COLO668 (cell line): ENCODE measurements at regions not wholly inside any gene's neighbourhood (a gene's known extent, or its start where the extent isn't known, plus 50 kb on each side); places are given as distances from the start of the nearest gene placed in this dataset.
A peak's percentile ranks its signal among the peaks of the same experiment; 100 is the strongest.

Experiments used
- DNase-seq: peaks from one replicate; lab custom pipeline; 2025; ENCODE audit not compliant: unreplicated experiment; lab: John Stamatoyannopoulos, UW

DNA sequence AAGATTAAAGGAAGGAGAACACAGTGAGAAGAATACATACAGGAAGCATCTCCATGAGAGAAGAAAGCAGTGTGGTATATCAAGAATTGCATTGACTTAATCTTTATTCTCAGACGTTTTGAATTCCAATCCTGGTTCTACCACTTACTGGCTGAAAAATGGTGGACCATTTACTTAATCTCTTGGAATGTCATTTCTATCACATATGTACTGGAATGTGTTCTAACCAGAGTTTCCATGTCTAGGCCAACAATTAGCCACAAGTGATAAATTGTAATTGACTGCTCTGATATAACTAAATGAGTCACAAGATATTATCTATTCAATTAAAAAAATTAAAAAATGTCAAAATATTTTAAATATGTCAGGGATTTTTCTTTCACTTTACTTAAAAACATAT, 626.1 kb downstream of the PTPRC start:
- DNase-seq = no peak

DNA sequence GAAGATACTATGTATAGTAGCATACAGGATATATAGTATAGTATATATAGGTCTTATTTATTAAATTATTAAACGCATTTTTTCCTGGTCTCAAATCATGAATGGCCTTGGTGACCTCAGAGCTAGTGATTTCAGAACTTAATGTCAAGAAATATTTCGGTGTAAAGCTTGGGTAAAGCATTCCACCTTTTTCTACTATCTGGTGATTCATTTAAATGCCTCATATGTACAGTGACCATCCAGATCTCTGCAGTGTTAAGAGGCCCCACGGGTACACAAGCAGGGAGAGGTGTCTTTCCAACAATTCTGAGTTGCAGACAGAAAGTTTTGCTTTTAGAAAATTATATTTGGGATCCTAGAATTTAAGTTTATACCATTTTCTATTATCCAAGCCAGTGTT, 626.5 kb downstream of the PTPRC start:
- no peak for DNase-seq

DNA sequence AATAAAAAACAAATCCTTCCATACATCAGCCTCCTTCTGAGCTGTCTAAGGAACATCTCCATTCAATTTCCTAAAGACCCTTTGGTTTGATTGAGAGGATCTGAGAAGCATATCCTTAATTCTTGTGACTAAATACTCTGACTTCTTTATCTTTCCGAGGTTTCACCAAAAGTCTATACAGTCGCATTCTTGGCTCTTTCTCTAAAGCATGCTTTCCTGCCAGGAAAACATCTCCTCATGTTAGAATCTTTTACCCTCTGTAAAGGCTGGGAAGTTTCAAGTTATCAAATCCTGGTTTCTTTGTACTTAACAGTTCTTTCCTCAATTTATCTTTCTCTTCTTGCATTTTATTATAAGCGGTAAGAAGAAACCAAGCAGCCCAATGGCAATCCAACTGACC, 630.4 kb downstream of the PTPRC start:
- DNase-seq = no peak

DNA sequence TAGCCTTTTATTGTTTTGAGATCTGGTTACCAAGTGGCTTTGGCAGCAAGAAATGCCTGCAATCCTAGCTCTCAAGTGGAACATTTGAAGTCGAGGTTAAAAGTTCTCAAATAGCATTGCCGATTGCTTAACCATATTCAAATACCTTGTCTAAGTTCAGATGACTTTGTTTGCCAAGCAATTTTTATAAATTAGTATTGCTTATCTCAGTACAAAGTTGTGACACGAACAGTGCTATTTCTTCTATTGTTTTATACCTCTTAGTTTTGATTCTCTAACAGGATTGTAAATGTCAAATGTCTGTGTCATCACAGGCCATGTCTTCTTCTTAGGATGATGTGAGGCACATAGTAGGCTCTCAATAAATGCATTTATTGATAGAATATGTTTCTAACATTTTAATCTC, 633.3 kb downstream of the PTPRC start:
- no peak for DNase-seq

DNA sequence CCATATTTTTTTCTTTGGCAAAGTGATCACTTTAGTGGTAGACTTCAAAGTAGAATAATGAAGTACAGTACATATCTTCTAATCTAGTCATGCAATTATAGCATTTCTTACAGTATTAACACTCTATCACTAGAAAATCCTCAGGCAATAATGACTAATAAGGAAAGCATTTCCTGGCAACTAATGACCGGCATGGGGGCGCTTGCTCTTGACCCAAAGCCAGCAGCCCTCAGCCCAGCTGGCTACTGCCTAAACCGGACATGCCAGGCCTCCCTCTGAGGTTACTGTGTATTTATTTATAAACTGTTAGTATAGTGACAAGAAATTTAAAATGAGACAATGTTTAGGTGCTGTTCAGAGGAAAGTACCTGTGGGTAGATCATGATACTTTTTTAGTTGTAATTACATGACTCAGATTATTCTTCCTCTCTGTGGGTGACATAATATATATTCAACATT, 633.8 kb downstream of the PTPRC start:
- no peak for DNase-seq

DNA sequence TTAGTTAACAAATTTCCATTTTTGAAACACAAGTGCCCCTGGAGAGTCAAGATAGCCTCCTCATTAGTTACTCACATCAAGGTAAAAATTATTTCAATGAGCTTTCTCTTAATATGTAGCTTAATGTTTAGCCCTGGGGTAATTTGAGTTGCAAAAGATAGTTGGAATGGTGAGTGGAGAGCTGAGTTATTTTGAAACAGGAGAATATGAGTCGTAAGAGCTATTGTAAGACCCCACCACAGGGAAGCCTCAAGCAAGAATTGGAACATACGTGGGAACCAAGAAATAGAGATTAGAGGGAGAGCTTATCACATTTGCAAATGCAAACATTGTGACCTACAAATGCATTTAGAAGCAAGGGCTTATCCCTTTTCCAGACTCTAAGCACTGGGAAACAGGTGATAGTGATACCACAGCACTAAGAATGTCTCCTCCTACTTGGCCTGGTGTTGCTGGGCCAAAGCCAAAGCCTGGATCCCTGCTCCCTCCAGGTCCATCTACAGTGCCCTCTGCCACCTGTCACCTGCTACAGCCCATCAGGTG, 635.1 kb downstream of the PTPRC start:
- peak; percentile 35 for DNase-seq

DNA sequence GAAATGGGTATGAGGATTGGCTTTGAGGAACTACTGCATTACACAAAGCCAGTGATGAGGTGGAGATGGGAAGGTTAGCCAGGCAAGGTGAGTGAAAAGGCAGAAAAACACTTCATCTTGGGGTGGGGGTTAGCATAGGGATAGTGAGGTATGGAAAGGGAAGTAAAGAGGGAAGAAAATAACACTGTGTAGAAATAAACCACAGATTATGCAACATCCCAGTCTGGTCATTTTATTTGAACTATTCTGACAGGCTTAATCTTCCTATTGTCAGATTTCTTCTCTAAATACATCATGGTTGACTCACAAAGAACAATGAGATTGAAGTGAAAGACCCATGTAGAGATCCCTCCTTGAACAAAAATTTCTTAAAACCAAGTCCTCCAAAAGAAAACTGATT, 640.2 kb downstream of the PTPRC start:
- DNase-seq = no peak

DNA sequence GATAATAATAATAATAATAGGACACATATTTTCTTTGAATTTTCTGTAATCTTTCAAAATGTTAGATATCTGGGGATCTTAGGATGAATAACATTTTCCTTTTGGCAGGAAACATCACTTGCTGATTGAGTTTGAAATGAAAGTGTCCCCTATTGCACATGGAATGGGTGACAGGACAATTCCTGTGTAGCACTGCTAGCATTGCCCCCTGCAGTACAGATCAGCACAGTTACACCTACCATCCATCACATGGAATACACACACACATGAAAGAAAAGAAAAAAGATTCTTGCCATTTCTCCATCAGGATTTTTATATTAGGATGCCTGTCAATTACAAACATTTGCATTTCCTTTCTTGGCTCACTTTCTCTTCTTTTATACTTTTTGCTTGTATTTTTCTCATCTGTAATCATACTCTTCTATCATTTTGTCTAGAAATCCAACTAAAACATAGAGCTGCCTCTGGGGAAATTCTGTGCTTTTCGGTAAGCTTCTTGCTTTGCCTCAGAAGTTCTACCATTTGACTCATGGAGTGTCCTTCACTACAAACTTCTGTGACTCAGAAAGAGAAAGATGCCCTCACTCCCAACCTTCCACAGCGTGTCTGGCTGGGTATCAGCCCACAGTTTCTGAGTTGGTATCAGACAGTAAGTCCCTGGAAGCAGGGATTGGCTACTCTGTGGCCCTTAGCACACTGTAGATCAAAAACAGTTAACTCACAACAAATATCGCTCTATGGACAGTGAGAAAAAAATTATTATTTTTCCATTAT, 641.2 kb downstream of the PTPRC start:
- no peak for DNase-seq

DNA sequence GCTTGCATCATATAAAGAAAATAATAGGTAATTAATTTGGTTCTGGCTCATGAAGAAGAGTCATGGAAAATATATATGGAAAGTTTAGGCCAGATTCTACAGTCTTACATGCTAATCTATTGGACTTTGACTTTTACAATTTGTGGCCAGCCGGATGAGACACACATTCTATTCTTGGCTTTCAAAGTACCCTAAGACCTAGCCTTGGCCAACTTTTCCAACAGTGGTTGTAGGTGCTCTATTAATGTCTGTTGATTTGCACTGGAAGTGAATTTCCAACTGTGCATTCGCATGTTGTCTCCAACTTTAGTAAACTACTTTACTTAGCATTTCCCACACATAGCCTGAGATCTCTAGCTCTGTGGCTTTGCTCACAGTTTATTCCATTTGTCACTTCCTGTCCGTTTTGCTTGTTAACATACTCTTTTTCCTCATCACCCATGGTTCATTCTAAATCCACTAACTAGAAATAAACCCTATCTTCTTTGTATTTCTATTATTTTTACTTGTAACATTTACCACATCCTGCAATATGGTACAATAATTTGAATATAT, 644.0 kb downstream of the PTPRC start:
- no peak for DNase-seq

DNA sequence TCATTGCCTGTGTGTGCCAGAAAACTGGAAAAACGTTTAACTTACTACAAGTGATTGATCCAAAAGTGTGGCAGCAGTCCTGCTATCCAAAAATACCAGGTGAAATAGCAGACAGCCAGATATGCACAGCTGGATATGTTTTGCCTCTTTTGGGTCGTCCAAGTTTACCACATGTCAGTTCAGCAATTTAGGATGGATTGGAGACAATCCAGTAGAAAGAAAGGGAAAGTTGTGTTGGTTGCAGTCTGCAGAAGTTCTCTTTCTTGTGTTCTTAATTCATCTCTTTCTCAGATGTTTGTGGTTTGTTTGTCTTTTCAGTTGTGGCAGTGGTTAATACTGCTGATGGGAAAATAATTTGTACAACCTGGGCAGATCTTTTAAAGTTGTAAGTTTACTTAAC, 645.0 kb downstream of the PTPRC start:
- DNase-seq = no peak

DNA sequence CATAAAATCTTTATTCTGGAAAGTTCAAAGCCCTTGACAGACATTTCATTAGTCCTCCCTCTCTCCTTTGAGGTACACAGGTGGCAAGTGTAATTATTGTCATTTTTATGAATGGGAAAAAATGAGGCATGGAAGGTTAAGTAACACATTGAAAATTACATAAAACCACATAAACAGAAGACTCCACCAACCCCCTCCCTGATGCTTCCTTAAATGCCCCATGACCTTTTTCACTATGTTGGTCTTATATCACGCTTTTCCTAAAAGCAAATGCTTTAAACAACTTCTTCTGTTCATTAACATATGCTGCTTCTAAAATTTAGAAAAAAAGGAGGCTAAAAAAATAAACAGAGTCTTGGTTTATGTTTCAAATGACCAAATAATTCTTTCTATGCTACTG, 648.4 kb downstream of the PTPRC start:
- no peak for DNase-seq

DNA sequence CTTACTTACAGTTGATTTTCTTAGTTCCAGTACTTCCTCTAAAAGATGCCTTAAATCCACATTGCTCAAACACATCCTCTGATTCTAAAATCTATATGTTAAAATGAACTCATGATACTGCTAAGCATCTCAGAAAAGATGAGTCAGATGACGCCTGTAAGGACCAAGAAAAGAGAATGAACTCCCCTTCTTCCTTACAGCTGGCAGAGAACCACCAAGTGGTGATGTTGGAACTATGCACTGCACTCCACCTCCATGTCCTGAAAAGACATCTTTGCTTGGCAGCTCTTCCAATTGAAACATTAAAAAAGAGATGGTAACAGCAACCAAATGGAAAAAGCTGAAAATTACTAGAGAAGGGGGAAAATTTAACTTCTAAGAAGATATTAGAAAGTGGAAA, 648.8 kb downstream of the PTPRC start:
- no peak for DNase-seq

DNA sequence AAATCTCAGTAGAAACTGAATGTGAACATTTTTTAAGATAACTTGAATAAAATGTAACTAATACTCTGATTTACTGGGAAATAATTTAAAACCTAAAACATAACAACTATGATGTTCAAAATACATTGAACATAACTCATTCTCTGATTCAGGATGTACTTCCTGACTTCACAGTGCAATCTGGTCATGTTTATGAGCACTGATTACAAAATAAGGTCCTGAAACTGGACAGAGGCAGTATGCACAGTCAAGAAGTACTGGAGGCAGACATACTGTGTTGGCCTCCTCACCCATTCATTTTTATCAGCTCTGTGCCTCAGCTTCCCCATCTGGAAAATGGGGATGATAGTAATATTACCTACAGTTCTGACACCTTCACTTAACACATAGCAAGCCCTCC, 651.3 kb downstream of the PTPRC start:
- DNase-seq = no peak

DNA sequence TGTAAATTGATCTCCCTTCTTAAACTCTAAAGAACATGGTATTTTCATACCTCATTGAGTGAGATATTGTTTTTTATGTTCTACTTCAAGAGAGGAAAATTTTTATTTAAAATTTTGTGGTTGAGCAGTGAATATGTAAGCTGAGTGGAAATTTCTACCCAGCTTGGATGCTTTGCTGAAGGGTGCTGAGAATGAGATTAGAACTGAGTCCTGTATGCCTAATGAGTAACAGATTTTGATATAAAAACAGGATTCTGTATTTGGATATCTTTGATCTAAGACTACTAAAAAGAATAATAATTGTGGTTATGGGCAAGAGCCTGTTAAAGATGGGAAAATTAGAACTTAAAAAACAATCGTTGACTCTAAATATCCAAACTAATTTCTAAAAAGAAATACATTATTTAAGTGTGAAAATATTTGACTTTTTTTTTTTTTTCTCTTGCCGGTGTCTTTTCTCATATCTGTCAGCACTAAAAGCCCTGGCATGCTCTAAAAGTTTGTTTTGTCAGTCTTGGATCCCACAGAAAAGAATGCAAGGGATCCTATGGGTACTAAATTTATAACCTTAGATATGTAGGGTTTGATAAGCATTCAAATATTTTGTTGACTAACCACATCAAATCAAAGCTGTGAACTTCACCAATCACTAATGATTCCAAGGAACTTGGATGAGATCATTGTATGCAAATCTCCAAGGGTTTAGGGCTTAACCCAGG, 652.3 kb downstream of the PTPRC start:
- DNase-seq = no peak

DNA sequence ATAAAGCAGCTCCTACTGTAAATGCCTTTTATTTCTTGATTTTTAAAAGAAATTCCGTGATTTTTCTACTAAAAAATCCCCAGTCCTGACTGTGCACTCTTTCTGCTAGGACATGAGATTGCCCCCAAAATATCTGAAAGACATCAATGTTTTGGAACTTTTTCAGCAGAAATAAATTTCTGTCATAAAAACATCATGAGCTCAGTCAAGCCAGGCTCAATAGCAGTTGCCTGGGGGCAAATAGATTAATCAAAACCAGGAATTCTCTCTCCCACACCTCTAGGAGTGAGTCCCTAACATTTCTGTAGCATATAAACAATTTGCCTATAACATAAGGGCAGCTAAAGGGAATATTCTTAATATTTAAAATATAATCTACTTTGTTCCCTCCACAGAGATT, 654.1 kb downstream of the PTPRC start:
- DNase-seq = no peak

DNA sequence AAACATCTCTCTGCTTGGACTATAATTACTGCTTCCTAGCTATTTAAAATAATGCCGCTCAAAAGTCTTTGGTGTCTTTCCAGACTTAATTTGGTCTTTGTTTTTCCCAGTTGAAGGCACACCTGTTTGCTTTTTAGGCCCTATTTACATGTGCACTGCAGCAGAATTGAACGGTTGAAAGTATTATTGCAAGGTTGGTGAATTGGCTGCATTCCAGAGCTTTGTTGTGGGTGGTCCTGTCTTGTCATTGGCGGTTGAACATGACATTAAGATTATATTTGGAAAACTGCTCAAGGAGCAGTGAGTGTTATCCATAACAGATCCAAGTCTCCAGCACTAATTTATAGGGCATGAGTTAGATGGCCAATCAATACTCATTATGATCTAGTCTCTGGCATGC, 656.3 kb downstream of the PTPRC start:
- DNase-seq = no peak

DNA sequence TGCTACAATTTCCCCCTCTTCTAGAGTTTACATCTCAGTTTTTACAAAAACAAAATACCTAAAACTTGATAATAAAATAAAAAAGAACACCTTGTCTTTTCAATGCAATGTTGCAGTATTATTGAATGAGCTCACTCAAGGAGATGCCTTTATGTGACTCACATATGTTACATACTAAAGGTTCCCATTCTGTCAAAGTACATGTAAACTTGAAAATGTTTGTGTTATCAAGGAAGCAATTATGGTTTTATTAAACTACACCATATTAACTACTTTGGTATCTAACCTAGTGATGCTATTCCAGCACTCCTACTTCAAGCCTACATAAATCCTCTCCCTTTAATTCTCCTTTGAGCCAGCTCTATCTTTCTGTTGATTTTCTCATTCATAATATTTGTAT, 658.3 kb downstream of the PTPRC start:
- no peak for DNase-seq

DNA sequence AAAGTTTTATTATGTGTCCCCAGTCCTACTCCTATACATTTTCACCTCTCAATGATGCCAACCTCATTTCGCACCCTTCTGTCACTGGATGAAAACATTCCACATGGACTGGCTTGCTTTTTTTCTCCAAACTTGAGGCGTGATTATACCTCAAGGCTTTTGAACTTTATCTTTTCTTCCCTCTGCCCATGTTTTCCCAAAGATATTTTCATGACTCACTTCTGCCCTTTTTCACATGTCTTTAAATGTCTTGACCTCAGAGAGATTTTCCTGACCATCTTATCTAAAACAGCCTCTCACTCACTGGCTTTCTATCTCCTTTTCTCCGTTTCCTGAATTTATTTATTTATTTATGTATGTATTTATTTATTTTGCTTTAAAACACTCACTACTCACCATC, 659.0 kb downstream of the PTPRC start:
- no peak for DNase-seq

DNA sequence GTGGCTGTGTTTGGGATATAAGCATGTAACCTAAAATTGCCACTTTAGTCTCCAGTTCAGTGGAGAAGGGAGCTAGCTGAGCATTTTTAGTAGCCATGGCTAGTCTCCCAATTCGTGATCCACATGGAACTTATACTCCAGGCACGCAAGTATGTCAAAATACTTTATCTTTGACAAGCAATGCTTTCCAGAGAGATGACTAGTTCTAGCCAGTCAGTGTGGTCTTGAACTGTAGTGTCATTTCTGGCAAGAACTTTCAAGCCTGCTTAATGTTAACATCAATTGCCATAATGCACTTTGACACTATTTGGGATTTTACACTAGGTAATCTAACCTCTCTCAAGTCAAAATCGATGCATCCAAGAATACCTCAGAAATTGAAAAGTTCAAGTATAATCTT, 660.0 kb downstream of the PTPRC start:
- DNase-seq = no peak

DNA sequence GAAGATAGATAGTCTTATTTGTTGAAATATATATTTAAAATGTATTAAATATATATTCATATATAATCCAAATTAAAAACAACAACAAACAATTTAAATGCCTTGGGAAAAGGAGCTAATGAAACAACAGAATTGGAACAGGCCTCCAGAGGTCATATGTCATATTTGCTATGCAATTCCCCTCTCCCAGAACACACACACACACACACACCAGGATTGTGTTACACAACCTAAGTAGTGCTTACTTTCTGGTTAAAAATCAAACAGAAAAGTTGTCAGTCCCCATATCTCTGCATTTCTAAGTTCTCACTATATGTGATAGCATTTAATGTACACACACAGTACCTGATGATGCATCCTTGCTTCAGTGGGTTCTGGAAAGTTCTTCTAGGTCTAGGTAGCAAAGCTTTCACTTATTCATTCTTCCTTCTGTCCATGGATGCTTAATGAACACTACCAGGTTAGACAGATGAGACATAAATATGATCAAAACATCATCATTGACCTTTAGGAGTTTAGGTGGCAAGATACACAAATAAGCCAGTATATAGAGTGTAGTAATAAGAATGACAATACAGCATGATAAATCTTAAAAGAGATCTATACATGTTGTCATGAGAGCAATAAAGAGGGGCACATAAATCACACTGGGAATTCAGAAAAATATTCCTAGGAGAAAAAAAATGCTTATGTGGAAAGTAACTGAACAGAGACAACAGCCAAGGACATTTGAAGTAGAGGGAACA, 662.8 kb downstream of the PTPRC start:
- no peak for DNase-seq

DNA sequence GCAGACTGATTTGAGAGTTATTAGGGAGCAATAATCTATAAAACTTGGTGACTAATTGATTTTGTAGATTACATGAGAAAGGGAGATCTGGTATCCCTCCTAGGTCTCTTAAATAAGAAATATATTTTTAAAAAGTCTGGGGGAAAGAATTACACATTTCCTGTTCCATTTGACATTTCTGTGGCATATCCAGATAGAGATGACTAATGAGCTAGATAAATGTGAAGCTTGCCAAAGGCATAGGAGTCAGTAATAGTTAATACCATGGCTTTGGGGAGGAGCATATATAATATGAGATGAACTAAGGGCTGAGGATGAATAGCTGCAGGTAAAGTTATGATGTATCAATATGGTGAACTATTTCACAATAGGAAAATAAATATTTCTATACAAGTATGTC, 663.7 kb downstream of the PTPRC start:
- DNase-seq = no peak
